ENCODE measurements at regions not wholly inside any gene's neighbourhood (a gene's known extent, or its start where the extent isn't known, plus 50 kb on each side); places are given as distances from the start of the nearest gene placed in this dataset.
"Not testable (repeated sequence)": the region's sequence is repeated elsewhere in the genome, so short reads cannot be mapped to it uniquely, and the experiment has no call there.

- not testable (repeated sequence) for TF ChIP-seq POLR2A, TAF1, POLR2AphosphoS5 (IDR thresholded peaks at IDR 0.05; ENCODE audit: low read depth, low read length)
Measured at GRCh38 chr18:45344680-45345079, 270.6 kb upstream of the SLC14A2 start.
